IPS-15b (cell line): ENCODE measurements at regions not wholly inside any gene's neighbourhood (a gene's known extent, or its start where the extent isn't known, plus 50 kb on each side); places are given as distances from the start of the nearest gene placed in this dataset.

Source experiments
- H3K27me3 ChIP-seq: one replicate; pipeline ENCODE4 v1.6.1; 2013; ENCODE audit warnings: low read length; ENCODE audit not compliant: control insufficient read depth, insufficient read depth
- H3K36me3 ChIP-seq: one replicate; pipeline ENCODE4 v1.6.1; 2013; ENCODE audit warnings: low read length; ENCODE audit not compliant: control insufficient read depth, insufficient read depth
- H3K4me1 ChIP-seq: one replicate; pipeline ENCODE4 v1.6.1; 2013; ENCODE audit warnings: mild to moderate bottlenecking, low read length; ENCODE audit not compliant: control insufficient read depth, insufficient read depth
- H3K4me3 ChIP-seq: one replicate; pipeline ENCODE4 v1.5.1; 2013; ENCODE audit warnings: low read depth, low read length
- H3K9ac ChIP-seq: one replicate; pipeline ENCODE4 v1.6.1; 2013; ENCODE audit warnings: low read depth, mild to moderate bottlenecking, low read length
- H3K9me3 ChIP-seq: one replicate; pipeline ENCODE4 v1.6.1; 2013; ENCODE audit warnings: mild to moderate bottlenecking, low read length; ENCODE audit not compliant: control insufficient read depth, insufficient read depth

- Histone ChIP-seq H3K4me1 (no peaks in the 10 kb centered on the region), H3K4me3 (no peak overlapping the region), H3K27me3 (no peaks in the 10 kb centered on the region), H3K9me3 (no peaks in the 10 kb centered on the region), H3K9ac (no peak overlapping the region), H3K36me3 (no peaks in the 10 kb centered on the region)
These were observed 253.9 kb downstream of the ZNF536 start for GRCh38 chr19:30625947-30626625.

GRCh38 chr19:30622276-30622675 lies 250.1 kb downstream of the ZNF536 start:
- Histone ChIP-seq H3K27me3 (no peaks in the 10 kb centered on the region), H3K4me1 (no peaks in the 10 kb centered on the region), H3K36me3 (no peaks in the 10 kb centered on the region), H3K9me3 (no peaks in the 10 kb centered on the region), H3K9ac (no peak overlapping the region), H3K4me3 (no peak overlapping the region)

GRCh38 chr19:30621326-30621920 lies 249.2 kb downstream of the ZNF536 start:
- Histone ChIP-seq H3K4me1 (no peaks in the 10 kb centered on the region), H3K4me3 (no peak overlapping the region), H3K27me3 (no peaks in the 10 kb centered on the region), H3K36me3 (no peaks in the 10 kb centered on the region), H3K9ac (no peak overlapping the region), H3K9me3 (no peaks in the 10 kb centered on the region)

GRCh38 chr19:30620354-30620753 lies 248.2 kb downstream of the ZNF536 start:
- H3K9ac ChIP-seq = no peak overlapping the region

GRCh38 chr19:30609656-30610270 lies 237.6 kb downstream of the ZNF536 start:
- Histone ChIP-seq H3K27me3 (no peaks in the 10 kb centered on the region), H3K9ac (no peak overlapping the region), H3K9me3 (no peaks in the 10 kb centered on the region), H3K4me1 (no peaks in the 10 kb centered on the region), H3K36me3 (no peaks in the 10 kb centered on the region), H3K4me3 (no peak overlapping the region)

More at GRCh38 chr19:30620354-30620753, 248.2 kb downstream of the ZNF536 start:
- no peaks in the 10 kb centered on the region for H3K27me3 ChIP-seq
- H3K4me3 ChIP-seq = no peak overlapping the region
- no peaks in the 10 kb centered on the region for H3K4me1 ChIP-seq
- no peaks in the 10 kb centered on the region for H3K9me3 ChIP-seq
- H3K36me3 ChIP-seq = no peaks in the 10 kb centered on the region

GRCh38 chr19:30608471-30608870 lies 236.3 kb downstream of the ZNF536 start:
- H3K9me3 ChIP-seq = no peaks in the 10 kb centered on the region
- no peaks in the 10 kb centered on the region for H3K36me3 ChIP-seq
- no peak overlapping the region for H3K9ac ChIP-seq
- no peak overlapping the region for H3K4me3 ChIP-seq
- no peaks in the 10 kb centered on the region for H3K4me1 ChIP-seq
- no peaks in the 10 kb centered on the region for H3K27me3 ChIP-seq
